UCSD-AML1 (cell line): ENCODE measurements at regions not wholly inside any gene's neighbourhood (a gene's known extent, or its start where the extent isn't known, plus 50 kb on each side); places are given as distances from the start of the nearest gene placed in this dataset.
"Not testable (repeated sequence)": the region's sequence is repeated elsewhere in the genome, so short reads cannot be mapped to it uniquely, and the experiment has no call there.

Source experiments
- DNase-seq: peaks from one replicate; lab custom pipeline; 2025; ENCODE audit not compliant: unreplicated experiment; lab: John Stamatoyannopoulos, UW

DNA sequence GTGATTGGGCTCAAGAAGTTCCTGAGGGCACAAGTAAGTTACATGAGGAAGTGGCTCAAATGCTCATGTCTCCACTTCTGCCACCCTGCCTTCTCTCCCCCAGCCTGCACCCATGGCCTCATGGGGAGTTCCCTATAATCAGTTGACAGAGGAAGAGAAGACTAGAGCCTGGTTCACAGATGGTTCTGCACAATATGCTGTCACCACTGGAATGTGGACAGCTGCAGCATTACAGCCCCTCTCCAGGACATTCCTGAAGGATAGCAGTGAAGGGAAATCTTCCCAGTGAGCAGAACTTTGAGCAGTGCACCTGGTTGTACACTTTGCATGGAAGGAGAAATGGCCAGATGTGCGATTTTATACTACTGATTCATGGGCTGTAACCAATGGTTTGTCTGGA lies 352.3 kb downstream of the C12orf75 start:
- not testable (repeated sequence) for DNase-seq

DNA sequence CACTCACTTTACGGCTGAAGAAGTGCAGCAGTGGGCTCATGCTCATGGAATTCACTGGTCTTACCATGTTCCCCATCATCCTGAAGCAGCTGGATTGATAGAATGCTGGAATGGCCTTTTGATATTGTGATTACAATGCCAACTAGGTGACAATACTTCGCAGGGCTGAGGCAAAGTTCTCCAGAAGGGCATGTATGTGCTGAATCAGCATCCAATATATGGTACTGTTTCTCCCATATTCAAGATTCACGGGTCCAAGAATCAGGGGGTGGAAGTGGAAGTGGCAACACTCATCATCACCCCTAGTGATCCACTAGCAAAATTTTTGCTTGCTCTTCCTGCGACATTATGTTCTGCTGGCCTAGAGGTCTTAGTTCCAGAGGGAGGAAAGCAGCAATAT lies 353.3 kb downstream of the C12orf75 start:
- DNase-seq = not testable (repeated sequence)

DNA sequence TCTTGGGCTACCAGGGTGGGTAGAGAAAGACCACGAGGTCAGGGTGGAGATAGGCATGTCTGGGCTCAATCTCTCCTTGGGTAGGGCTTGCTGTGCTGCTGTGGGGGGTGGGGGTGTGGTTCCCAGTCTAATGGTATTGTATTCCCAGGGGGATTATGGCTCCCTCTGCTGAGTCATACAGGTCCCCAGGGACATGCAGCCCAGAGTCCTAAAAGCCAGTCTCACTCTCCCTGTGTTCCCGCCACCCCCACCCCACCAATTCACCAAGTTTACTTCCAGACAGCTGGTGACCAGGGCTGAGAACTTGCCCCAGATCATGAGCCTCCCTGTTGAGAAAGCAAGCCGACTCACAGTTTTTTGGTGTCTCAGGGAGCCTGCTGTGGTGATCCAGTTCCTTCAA lies 367.6 kb downstream of the C12orf75 start:
- no peak for DNase-seq

DNA sequence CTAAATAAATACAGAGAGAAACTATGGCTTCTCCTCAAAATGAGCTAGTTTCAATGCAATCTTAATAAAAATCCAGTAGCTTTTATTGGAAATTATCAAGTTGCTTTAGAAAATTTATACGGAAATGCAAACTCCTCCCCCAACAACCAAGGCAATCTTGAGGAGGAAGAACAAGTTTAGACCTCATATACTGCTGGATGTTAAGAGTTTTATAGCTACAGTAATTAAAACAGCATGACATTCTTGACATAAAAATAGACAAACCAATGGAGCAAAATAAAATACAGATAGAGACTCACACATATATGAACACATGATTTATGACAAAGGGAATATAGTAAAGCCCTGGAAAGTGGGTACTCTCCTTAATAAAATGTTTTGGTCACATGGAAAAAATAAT lies 368.7 kb downstream of the C12orf75 start:
- DNase-seq = no peak

DNA sequence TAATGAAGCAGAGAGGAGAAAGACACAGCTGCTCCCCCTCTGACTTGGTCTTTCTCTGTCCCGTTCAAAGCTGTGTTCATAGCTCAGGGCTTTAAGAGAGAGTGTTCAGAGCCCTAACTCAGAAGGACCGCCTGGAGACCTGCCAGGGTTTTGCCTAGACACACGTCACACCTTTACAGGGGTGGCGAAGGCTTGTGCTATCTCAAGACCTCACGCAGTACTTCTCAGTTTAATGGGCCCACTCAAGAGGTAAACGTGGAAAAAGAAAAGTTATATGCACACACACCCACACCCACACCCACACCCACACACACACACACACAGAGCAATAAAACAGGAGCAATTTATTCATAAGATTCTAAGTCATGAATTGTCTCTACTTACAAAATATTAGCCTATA lies 374.3 kb downstream of the C12orf75 start:
- DNase-seq = no peak

DNA sequence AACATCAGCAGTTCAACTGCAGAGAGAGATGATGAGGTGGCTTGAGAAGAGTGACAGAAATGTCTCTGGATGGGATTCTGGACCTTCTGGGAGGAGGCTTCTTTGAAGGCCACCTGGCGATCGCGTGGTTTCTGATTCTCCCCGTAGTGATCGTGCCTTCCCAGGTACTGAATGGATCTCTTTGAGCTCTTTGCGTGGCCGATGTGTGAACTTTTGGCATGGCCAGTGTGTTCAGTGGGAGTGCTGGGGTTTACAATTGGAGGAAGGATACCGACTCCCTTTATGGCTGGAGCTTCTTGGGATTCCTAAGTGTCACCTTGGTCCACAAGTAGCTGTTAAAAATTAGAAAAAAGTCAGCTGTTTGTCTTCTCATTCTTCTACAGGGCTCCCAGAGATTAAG lies 374.7 kb downstream of the C12orf75 start:
- DNase-seq = no peak

DNA sequence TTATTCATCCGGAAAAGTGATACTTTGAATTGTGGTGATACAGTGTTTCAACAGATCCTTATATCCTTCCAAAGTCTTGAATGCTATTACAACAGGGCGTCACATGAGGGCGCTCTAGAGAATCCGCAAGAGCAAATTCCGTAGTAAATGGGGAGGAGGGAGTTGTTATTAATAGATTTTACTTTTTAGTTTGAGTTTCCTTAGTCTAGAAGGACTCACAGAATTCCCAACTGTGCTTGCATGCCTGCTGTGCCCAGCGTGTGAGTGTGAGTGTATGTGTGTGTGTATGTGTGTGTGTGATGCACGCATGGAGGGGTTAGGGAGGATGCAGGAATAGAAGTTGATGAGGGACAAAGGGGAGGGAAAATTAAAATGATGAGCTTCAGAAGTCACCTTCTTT lies 375.3 kb downstream of the C12orf75 start:
- DNase-seq = no peak

DNA sequence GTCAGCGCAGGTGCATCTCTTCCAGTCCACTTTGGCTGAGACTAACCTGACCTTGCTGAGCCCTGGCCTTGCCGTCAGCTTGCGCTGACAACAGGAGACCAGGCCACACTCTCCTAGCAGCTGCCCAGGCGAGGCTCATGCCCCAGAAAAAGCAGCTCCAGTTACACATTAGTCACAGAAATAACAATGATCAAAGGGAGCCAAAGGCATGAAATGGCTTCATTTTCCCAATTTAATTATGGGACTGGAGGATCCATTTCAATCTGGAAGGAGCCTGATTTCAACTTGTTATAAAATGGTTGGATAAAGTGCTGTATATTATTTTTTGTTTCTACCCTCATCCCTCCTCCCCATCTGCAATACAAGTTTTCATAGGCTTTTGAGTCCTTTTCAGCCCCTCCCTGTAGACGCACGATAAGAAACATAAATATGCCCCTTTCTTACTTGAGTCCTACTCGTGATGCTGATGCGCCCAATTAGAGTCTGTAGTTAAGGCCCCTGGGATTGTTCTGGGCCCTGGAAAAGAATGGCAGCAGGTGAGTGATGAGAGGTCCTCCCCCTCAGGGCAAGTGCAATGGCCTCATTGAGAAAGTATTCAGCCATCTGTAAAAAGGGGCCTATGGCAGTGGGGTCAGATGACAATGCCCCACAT lies 376.0 kb downstream of the C12orf75 start:
- DNase-seq = no peak

DNA sequence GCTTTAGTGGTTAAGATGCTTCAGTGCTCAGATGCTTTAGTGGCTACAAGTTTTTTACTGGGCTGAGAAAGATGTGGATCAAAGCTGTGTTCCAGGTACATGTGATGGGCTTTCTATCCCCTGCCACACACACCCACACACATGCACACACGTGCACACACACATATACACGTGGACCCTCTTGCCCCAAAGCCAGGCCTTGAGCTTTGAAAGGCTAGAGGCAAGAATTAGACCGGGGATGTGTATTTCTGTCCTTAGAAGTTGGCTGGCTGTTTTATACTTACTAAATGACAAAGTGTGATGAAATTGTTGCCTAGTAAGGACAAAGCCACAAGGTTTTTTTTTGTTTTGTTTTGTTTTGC lies 376.5 kb downstream of the C12orf75 start:
- DNase-seq = no peak

DNA sequence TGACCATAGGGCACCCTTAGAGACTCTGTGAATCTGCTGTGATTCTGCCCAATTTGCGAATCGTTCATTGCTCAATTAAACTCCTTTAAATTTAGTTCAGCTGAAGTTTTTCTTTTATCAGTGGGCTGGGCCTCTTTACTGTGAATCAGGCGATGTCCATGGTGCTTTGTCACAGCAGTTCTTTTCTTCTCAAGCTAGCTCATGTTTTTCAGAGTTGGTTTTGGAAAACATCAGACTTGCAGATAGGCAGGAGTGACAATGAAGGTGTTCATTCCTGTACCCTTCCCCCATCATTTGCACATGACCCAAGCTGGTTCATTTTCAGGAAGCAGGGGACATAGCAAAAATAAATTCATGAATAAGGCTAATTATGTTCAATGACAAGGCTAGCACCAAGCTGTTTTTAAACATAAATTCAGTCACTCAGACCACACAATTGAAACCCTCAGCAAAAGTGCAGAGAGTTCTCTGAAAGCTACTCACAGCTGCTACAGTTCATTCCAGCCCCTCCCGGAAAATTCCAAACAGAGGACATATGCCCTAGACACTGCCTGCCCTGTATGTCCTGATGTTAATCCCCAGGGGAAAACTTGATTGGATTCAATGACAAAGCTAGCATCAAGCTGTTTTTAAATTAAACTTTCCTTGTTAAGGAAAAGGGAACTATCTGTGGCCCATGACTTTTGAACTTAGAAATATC lies 383.3 kb downstream of the C12orf75 start:
- DNase-seq = no peak

DNA sequence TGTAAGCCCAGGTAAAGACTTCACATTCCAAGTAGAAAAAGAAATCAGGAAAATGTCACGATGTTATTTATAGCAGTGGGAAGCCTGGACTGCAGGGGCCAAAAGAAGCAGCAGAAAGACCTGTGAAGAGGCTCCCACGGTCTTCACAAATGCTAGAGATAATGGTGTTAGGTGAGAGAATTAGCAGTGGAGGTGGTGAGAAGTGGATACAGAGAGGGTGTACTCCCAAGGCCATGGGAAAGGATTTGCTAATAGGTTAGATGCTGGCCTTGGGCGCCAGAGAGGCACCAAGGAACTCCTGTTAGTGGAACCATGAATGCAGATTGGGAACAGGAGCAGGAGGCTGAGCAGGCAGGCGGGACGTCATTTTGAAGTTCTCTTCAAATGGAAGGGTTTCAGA lies 386.1 kb downstream of the C12orf75 start:
- DNase-seq = no peak

DNA sequence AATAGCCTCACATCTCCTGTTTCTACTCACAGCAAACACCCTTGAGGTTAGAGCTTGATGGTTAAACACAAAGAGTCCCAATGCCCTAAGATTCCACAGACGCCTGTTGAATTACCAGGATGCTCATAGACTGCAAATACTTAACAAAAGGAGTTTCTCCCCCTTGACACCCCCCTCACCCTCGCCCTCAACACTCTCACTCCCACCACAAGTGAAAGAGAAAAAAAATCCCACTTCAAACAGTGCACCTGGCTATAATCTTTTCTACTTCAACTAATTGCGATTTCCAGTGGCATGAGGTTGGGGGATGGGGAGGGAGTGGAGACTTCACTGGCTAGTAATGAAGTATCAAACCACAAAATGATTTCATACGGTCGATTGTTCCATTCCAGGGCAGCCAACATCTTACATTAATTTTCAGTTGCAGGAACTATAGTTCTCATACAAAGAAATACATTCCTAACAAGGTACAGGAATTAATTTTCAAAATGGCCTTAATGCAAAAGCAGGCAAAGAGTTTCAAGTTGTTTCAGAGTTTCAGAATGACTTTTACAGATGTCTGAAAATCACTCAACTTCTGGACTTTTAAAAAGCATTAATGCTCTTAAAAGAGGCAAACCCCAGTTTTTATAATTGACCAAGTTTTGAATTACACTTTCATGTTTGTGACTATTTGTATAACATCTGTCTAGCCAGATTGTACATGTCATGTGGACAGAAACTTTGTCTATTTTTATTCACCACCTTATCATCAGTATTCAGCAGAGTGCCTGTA lies 390.7 kb downstream of the C12orf75 start:
- DNase-seq = no peak

DNA sequence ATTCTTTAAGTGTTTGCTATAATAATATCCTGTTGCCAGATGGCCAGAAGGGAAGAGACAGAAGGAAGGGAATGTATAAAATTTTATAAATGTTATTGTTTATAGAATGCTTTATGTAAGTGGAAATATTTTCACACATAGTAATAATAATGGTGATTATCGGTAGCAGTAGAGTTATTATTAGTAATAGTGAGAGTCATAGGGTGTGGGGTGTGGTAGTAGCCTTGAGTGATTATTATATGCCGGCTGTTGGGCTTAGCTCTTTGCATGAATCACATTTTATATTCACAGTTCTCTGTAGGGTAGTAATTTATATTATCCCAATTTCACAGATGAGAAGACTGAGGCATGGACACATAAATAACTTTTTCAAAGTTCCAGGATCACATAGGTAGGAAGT lies 391.4 kb downstream of the C12orf75 start:
- no peak for DNase-seq

DNA sequence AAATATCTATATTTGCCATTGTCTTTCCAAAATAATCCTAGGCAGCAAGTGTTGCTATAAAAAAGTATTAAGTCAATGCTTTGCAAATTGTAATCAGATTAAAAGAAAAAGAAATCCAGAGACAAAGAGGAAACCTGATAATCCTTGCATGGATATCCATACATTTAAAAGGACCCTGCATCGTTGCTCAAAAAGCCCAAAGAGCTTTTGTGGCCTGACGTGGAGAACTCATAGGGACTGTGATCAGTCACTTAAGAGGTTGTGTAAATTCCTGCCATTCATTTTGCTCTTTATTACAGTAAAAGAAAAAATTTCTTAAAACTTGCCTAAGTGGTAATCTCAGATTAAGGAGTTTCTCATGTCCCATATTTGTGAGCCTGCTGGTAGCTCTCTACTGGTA lies 392.6 kb downstream of the C12orf75 start:
- DNase-seq = no peak

DNA sequence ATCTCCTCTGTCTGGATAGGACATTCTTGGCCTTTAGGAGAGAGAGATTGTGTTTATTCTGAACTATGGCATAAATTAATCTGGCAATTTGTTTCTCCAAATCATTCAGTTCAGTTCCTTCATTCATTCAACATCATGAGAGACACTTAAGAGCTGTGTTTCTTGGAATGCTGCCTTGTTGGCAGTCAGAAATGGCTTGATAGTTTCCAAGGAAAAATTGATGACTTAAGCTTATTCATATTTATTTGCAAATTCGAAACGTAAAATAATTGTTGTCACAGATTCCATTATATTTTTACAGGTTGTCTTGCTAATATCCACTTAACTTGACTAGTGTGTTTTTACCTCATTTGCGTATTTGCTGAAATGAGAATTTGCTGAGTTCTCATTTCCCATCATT lies 393.0 kb downstream of the C12orf75 start:
- DNase-seq = no peak

DNA sequence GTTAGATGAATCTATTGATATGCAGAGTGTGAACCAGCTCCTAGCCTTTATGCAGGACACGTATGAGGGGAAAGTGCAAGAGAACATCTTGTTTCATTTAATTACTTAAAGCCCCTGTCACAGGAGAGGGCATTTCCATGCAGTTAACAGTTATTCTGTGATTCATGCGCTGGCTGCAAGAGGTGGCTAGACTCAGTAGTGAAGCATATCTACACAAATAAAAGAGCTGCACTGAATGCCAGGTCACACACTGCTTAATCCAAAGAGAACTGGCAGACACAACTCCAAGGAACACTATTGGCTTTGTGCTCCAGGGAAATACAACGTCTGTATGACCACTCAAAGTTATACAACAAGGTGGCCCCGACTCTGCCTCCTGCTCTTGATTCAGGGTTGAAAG lies 394.1 kb downstream of the C12orf75 start:
- DNase-seq = no peak

DNA sequence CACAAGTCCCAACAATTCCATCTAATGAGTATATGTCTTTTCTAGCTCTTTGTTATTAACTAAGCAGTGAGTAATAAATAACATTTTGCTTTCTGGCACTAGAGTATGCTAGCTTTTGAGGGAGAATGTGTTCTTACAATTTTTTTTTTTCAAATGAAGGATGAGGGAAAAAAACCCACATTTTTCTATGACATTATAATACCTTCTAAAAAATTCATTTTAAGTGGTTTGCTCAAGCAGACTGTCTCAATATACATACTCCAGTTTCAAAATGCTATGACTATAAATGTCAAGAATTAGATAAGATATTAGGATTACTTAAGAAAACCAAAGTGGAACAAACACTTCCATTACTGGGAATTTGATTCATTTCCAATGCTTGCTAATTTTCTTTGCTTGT lies 394.6 kb downstream of the C12orf75 start:
- no peak for DNase-seq

DNA sequence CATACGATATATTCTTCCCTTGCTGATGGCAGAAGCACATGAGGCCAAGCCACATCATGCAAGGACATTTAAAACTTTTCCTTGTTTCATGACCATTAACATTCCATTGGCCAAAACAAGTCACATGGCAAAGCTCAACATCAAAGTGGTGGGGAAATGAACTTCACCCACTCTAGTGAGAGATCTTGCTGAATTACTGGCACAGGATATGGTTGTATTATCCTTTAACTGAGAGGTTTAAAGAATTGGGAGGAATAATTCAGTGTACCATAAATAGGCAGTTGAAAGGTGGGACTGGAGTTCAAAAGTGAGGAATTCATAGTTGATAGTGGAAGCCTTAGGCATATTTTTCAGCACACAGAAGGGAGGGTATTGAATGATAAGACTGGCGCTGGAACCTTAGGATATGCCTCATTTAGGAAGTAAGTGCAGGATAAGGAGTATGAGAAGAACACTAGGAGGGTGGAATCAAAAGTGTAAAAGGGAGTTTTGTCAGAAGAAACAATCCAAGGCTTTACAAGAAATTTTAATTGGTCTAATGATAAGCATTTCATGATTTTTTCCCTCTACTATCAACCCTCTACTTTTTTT lies 398.8 kb downstream of the C12orf75 start:
- DNase-seq = no peak

DNA sequence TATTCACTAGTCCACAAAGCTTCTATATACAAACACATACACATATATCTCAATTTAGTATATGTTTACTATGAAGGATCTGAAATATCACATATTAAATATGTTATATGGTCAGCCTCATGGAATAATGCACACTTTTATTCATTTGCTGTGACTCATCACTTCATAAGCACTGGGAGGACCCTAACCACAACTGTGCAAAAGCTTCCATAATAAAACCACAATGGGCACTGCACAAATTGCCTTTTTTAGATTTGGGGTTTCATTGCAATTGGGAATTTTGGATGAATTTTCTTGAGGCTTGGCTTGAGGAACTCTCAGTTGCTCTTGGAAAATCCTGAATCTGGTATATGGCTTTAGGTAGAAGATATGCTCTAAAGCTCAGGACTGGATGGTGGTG lies 399.4 kb downstream of the C12orf75 start:
- DNase-seq = no peak

DNA sequence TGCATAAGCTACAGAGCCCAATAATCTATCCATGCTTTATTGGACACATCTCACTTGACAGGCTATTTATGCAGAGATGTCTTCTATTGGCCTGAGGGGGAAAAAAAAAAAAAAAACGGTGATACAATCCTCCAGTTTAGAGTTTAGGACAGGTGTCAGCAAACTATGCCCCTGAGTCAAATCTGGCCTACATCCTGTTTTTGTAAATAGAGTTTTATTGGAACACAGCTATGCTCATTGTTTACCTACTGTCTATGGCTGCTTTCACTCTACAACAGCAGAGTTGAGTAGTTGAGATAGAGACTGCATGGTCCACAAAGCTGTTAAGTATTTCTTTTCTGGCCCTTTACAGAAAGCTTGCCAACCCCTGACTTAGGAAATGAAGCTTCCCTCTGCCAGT lies 403.1 kb downstream of the C12orf75 start:
- no peak for DNase-seq

DNA sequence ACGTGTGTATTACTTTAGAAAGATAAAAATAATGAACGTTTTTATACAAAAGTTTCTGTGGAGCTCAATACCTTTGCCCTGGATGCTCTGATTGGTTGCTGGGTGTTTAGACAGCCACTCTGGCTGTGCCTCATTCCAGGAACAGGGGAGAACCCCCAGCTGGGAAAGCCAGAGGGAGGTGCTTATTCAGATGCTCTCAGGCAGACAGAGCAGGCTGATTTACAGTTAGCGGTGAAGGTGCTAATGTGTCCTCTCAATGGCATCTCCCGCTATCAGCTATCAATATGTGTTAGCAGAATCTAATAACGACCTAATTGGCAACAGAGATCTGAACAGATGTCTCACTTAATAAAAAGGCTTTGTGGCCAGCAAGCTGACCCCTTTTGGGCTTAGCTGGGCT lies 402.3 kb downstream of the NUAK1 start:
- DNase-seq = no peak

DNA sequence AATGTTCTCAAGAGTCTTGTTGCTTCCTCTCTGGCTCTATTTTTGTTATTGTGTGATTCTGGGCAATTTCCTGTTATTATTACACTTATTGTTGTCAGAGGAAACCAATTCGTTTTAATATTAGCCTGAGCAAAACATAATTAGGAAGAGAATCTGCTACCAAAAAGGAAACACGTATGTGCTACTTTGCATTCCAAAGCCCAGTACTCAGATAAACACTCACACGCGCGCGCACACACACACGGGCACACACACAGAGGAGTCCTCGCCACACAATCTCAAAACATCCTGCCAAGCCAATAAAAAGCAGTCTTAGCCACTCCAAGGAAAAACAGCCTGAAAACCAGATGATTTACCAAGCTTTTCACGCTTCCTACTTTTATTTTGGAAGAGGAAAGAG lies 400.7 kb downstream of the NUAK1 start:
- DNase-seq = no peak
